ENCODE measurements at regions not wholly inside any gene's neighbourhood (a gene's known extent, or its start where the extent isn't known, plus 50 kb on each side); places are given as distances from the start of the nearest gene placed in this dataset.
"Not testable (repeated sequence)": the region's sequence is repeated elsewhere in the genome, so short reads cannot be mapped to it uniquely, and the experiment has no call there.

DNA sequence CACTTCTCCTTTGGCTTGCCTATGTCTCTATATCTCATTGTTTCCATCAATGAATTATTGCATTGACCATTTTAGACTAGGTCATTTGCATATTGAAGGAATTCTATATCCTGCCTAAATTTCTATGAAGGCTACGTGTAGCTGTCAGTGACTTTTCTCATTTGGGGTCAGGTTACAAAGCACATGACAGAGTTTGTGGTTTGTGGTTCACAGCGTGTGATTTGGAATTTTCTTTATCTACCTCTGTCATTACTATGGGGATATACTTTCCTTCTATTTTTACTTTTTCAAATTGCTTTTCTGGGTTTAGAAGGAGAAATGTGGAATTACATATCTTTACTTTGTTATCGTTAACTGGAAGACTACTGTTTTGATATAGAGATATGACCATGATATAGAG is 317.3 kb upstream of the CFAP20DC start:
- ATAC-seq (no peak), DNase-seq (ENCODE audit: low spot score in 2 of 2) (no peak)
- H3K36me3 Mint-ChIP-seq: peaks cover 4 to 5% of the 10 kb centered on the region in 2 donors
- H3K27ac Mint-ChIP-seq: no peak overlapping the region
- peaks cover 0 to 11% of the 10 kb centered on the region in 2 donors for H3K9me3 Mint-ChIP-seq

DNA sequence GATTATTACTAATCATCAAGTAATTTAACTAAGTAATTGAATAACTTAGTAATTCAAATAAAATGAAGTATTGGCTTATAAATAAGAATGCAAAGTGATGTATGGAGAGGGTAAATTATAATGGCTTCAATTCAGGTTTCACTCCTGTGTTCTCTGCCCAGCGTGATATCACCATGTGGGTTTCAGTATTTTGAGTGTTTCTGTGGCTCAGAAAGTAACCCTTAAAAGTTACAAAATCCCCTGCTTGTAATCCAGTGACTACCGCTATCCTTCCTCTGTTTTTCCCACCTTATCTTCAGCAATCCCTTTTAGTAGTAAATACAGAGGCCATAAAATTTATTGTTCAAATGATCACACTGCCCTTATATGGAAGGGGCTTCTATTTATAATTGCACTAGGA is 316.4 kb upstream of the CFAP20DC start:
- Mint-ChIP-seq H3K36me3 (peaks cover 4 to 5% of the 10 kb centered on the region in 2 donors), H3K27ac (no peak overlapping the region), H3K9me3 (peaks cover 0 to 18% of the 10 kb centered on the region in 2 donors)
- DNase-seq (ENCODE audit: low spot score in 2 of 2) (no peak), ATAC-seq (no peak)

- Mint-ChIP-seq H3K9me3 (peaks cover 4 to 25% of the 10 kb centered on the region in 2 donors), H3K36me3 (peaks cover 15 to 17% of the 10 kb centered on the region in 2 donors), H3K27ac (no peak overlapping the region)
- no peak for ATAC-seq
- DNase-seq (ENCODE audit: low spot score in 2 of 2): no peak
Observed at GRCh38 chr3:59364496-59364895, 314.7 kb upstream of the CFAP20DC start.

DNA sequence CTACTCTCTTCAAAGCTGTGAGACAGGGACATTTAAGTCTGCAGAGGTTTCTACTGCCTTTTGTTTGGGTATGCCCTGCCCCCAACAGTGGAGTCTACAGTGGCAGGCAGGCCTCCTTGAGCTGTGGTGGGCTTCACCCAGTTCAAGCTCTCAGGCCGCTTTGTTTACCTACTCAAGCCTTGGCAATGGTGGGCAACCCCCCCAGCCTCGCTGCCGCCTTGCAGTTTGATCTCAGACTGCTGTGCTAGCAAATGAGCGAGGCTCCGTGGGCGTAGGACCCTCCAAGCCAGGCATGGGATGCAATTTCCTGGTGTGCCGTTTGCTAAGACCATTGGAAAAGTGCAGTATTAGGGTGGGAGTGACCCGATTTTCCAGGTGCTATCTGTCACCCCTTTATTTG is 310.5 kb upstream of the CFAP20DC start:
- peaks cover 14 to 33% of the 10 kb centered on the region in 2 donors for H3K36me3 Mint-ChIP-seq
- H3K9me3 Mint-ChIP-seq: peaks cover 21 to 27% of the 10 kb centered on the region in 2 donors
- not testable (repeated sequence) for H3K27ac Mint-ChIP-seq; DNase-seq (ENCODE audit: low spot score in 2 of 2); ATAC-seq

- Mint-ChIP-seq H3K36me3 (no peaks in the 10 kb centered on the region), H3K27ac (no peak overlapping the region), H3K9me3 (no peaks in the 10 kb centered on the region)
- ATAC-seq: no peak
- no peak for DNase-seq (ENCODE audit: low spot score in 2 of 2)
Observed at GRCh38 chr3:59341459-59341858, 291.6 kb upstream of the CFAP20DC start.

GRCh38 chr3:59339818-59340217 is 290.0 kb upstream of the CFAP20DC start:
- ATAC-seq (no peak), DNase-seq (ENCODE audit: low spot score in 2 of 2) (no peak)
- no peaks in the 10 kb centered on the region for H3K36me3 Mint-ChIP-seq
- peak overlapping the region; percentile 8 to 65 for H3K27ac Mint-ChIP-seq
- peaks cover 0 to 5% of the 10 kb centered on the region in 2 donors for H3K9me3 Mint-ChIP-seq

DNA sequence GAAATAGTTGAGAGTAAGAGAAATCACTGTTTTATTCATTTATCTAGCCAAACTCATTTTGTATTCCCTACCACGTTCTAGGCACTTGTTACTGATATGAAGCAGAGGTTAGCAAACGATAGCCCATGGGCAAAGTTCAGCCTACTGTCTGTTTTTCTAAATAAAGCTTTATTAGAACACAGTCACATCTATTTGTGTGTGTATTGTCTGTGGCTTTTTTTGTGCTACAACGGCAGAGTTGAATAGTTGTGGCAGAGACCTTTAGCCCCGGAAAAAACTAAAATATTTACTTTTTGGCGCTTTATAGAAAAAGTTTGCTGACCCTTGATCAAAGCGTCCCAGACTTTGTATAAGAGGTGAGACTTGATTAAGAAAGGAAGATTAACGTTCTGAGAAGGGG is 289.1 kb upstream of the CFAP20DC start:
- no peak for ATAC-seq
- H3K36me3 Mint-ChIP-seq: peaks cover 0 to 3% of the 10 kb centered on the region in 2 donors

DNA sequence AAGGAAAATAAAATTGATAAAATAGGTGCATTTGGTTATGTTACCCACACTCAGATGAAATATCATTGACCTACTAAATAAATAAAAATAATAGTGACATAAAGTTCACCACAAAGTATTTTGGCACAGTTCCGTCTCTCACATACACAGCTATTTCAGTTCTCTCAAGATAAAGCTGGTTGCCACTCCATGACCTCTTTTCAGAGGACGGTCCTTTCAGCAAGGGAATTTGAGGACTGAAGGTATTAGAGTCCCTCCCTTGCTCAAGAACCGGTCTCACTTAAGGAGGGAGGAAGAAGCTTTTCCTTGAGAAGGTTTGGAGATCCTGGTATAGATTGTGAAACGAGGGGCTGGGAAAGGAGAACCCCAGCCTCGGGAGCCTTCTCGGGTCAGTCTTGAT is 285.5 kb upstream of the CFAP20DC start:
- Mint-ChIP-seq H3K36me3 (peaks cover 0 to 11% of the 10 kb centered on the region in 2 donors), H3K27ac (no peak overlapping the region), H3K9me3 (peaks cover 11 to 18% of the 10 kb centered on the region in 2 donors)
- DNase-seq (ENCODE audit: low spot score in 2 of 2) (no peak), ATAC-seq (no peak)

More for the DNA sequence above, 289.1 kb upstream of the CFAP20DC start:
- Mint-ChIP-seq H3K9me3 (peaks cover 2 to 7% of the 10 kb centered on the region in 2 donors), H3K27ac (no peak overlapping the region)
- DNase-seq (ENCODE audit: low spot score in 2 of 2): no peak

DNA sequence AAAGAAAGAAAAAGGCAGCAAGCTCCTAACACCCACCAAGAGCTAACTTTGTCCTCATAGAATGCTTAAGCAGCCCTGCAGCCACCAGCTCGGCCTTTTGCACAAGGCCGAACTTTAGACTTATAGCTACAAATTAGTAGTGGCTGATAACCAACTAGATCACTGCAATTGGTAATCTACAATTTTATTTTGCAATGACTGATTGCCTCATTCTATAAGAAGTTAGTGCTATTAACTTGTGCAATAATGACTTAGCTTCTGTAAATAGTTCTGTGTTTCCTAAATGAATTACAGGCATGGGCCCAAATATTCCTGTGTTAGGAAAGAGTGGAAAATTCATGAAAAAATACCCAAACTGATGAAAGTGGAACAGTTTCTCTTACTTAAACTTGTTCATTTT is 284.8 kb upstream of the CFAP20DC start:
- H3K36me3 Mint-ChIP-seq: peaks cover 0 to 11% of the 10 kb centered on the region in 2 donors
- ATAC-seq: no peak
- DNase-seq (ENCODE audit: low spot score in 2 of 2): no peak
- H3K9me3 Mint-ChIP-seq: peaks cover 15 to 18% of the 10 kb centered on the region in 2 donors
- H3K27ac Mint-ChIP-seq: no peak overlapping the region

DNA sequence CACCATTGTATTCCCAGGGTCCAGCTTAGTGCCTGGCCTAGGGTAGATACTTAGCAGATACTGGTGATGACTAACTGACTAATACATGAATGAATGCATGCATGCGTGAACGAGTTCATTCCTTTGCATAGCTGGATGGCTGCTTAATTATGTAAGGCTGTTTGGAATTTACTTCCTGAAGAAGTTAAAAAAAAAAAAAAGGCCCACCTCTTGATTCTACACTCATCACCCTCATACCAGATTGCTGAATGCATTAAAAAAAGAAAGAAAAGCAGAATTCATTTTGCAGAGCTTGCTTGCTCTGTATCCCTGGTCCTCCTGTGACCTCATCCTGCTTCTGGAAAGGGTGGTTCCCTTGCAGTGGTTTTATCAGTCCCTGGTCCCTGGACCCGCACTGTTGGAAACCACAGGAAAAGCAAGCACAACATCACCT is 277.6 kb upstream of the CFAP20DC start:
- Mint-ChIP-seq H3K9me3 (peaks cover 8 to 11% of the 10 kb centered on the region in 2 donors), H3K27ac (no peak overlapping the region), H3K36me3 (no peaks in the 10 kb centered on the region)
- ATAC-seq (no peak), DNase-seq (ENCODE audit: low spot score in 2 of 2) (no peak)

GRCh38 chr3:59326246-59327024 is 276.6 kb upstream of the CFAP20DC start:
- H3K27ac Mint-ChIP-seq: peak overlapping the region in 1 of 2 donors; percentile 4
- DNase-seq (ENCODE audit: low spot score in 2 of 2) (no peak), ATAC-seq (no peak)
- no peaks in the 10 kb centered on the region for H3K36me3 Mint-ChIP-seq
- peaks cover 8 to 11% of the 10 kb centered on the region in 2 donors for H3K9me3 Mint-ChIP-seq

DNA sequence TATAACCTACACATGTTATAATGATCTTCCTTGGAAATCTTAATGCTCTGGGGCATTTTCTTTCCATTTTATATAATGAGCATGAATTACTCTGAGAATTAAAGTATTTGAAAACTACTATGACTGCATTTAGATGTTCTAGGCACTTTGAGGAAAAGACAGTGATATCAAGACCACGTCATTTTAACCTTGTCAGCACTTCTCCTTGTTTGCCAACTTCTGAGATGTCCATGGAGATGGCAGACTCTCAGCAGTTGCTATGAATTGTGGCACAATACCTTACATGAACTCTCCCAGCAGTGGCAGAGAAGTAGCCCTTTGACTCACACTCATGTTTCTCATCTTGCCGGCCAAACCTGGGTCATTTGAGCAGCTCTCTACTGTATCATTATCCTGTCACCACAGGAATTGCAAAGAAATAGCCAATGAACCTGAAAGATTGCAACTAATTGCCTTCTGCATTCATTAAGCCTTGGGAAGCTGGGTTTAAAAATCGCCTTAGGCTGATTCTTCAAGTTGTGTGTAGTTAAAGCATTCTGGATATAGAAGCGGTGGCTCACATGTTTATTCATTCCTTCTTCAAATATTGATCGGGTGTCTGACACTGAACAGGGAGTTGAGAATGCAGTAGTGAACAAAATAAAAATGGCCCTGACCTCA is 272.2 kb upstream of the CFAP20DC start:
- Mint-ChIP-seq H3K27ac (no peak overlapping the region), H3K9me3 (peaks cover 4 to 6% of the 10 kb centered on the region in 2 donors), H3K36me3 (no peaks in the 10 kb centered on the region)
- no peak for DNase-seq (ENCODE audit: low spot score in 2 of 2)
- no peak for ATAC-seq

- Mint-ChIP-seq H3K27ac (no peak overlapping the region), H3K36me3 (no peaks in the 10 kb centered on the region), H3K9me3 (peaks cover 0 to 7% of the 10 kb centered on the region in 2 donors)
- no peak for DNase-seq (ENCODE audit: low spot score in 2 of 2)
- no peak for ATAC-seq
Observed at GRCh38 chr3:59320080-59320479, 270.3 kb upstream of the CFAP20DC start.

- Mint-ChIP-seq H3K27ac (no peak overlapping the region), H3K9me3 (peaks cover 0 to 11% of the 10 kb centered on the region in 2 donors), H3K36me3 (peaks cover 0 to 2% of the 10 kb centered on the region in 2 donors)
- DNase-seq (ENCODE audit: low spot score in 2 of 2) (no peak), ATAC-seq (no peak)
Observed at GRCh38 chr3:59319442-59319841, 269.6 kb upstream of the CFAP20DC start.

GRCh38 chr3:59318881-59319280 is 269.1 kb upstream of the CFAP20DC start:
- H3K9me3 Mint-ChIP-seq: peaks cover 0 to 15% of the 10 kb centered on the region in 2 donors
- no peak for ATAC-seq

GRCh38 chr3:59317386-59317785 is 267.6 kb upstream of the CFAP20DC start:
- H3K27ac Mint-ChIP-seq: no peak overlapping the region
- H3K36me3 Mint-ChIP-seq: peaks cover 0 to 6% of the 10 kb centered on the region in 2 donors
- ATAC-seq (no peak), DNase-seq (ENCODE audit: low spot score in 2 of 2) (no peak)
- peaks cover 0 to 15% of the 10 kb centered on the region in 2 donors for H3K9me3 Mint-ChIP-seq

More at GRCh38 chr3:59318881-59319280, 269.1 kb upstream of the CFAP20DC start:
- no peak overlapping the region for H3K27ac Mint-ChIP-seq
- no peak for DNase-seq (ENCODE audit: low spot score in 2 of 2)
- peaks cover 0 to 6% of the 10 kb centered on the region in 2 donors for H3K36me3 Mint-ChIP-seq

- ATAC-seq (no peak), DNase-seq (ENCODE audit: low spot score in 2 of 2) (no peak)
- peaks cover 0 to 6% of the 10 kb centered on the region in 2 donors for H3K36me3 Mint-ChIP-seq
- H3K27ac Mint-ChIP-seq: no peak overlapping the region
- H3K9me3 Mint-ChIP-seq: peaks cover 0 to 15% of the 10 kb centered on the region in 2 donors
Observed at GRCh38 chr3:59316688-59317275, 267.0 kb upstream of the CFAP20DC start.
